ENCODE measurements at regions not wholly inside any gene's neighbourhood (a gene's known extent, or its start where the extent isn't known, plus 50 kb on each side); places are given as distances from the start of the nearest gene placed in this dataset.

DNA sequence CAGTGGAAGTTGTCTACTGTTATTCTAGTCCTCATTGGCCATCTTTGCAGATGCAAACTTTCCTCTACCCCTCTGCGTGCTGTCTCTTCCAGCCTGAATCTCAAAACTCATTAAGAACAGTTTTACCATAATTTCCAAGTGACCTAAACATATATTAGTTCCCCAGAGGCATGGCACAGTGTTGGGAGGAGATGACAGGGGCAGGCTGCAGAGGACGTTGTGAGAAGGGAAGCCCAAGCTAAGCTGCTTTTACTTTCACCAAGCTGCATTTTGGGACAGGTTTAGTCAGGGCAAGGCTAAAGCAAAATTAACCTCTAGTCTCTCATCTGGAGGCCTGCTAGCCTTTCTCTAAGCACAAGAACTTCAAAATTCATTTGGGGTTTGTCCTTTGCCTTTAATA is 318.6 kb upstream of the SATB1 start:
- Histone ChIP-seq H3K27me3 (no peaks in the 10 kb centered on the region), H3K27ac (no peak overlapping the region), H3K4me3 (no peak overlapping the region), H3K36me3 (no peaks in the 10 kb centered on the region), H3K9me3 (no peaks in the 10 kb centered on the region), H3K9ac (ENCODE audit: low read depth in 2 of 2, low read length in 2 of 2) (no peak overlapping the region), H3K4me1 (no peaks in the 10 kb centered on the region)
- intact Hi-C loops (cut with DNase I) = no loop called here
- TF ChIP-seq CTCF (IDR thresholded peaks at IDR 0.05) = no peak
- no peak for DNase-seq

- H3K27me3 ChIP-seq = no peaks in the 10 kb centered on the region
- DNase-seq = peak; percentile 20
- peak overlapping the region; percentile 16 for H3K27ac ChIP-seq
- H3K9ac ChIP-seq (ENCODE audit: low read depth in 2 of 2, low read length in 2 of 2) = no peak overlapping the region
- TF ChIP-seq CTCF (IDR thresholded peaks at IDR 0.05) = no peak
- no peaks in the 10 kb centered on the region for H3K36me3 ChIP-seq
- no peaks in the 10 kb centered on the region for H3K4me1 ChIP-seq
- H3K4me3 ChIP-seq = no peak overlapping the region
- intact Hi-C loops (cut with DNase I) = no loop called here
- no peaks in the 10 kb centered on the region for H3K9me3 ChIP-seq
These were observed 315.8 kb upstream of the SATB1 start for GRCh38 chr3:18740631-18741583.

GRCh38 chr3:18739099-18739433 is 313.9 kb upstream of the SATB1 start:
- Histone ChIP-seq H3K27ac (no peak overlapping the region), H3K9me3 (no peaks in the 10 kb centered on the region), H3K4me3 (no peak overlapping the region), H3K27me3 (no peaks in the 10 kb centered on the region), H3K36me3 (no peaks in the 10 kb centered on the region), H3K4me1 (no peaks in the 10 kb centered on the region), H3K9ac (ENCODE audit: low read depth in 2 of 2, low read length in 2 of 2) (no peak overlapping the region)
- TF ChIP-seq CTCF (IDR thresholded peaks at IDR 0.05) = no peak
- intact Hi-C loops (cut with DNase I) = no loop called here
- DNase-seq = no peak

DNA sequence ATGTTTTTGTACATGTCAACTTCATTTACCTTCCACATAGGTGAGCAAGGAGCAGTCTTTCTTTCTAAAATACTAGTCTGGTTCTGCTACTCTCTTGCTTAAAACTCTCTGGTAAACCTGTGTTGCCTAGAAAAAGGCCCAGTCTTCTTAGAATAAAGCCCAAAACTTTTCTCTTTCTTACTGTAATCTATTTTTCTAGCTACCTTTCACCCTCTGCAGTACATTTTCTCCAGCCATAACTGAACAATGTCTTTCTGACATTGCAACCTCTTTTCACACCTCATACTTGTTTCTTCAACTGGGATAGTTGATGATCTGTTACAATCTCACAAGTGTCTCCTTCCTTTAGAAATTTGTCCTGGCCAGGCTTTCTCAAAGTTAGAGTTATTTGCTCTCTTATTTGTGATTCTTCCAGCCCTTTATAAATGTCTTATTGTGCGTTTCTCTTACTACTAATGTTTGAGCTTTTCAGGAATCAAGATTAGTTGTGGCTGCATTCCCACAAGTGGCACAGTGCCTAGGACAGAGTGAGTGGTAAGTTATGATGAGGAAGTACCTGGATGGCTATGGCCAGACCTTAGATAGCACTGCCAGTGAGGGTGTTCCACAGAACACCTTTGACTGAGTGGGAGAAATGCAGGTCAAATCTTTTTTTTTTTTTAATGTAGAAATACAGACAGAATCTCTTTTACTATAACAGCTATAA is 313.4 kb upstream of the SATB1 start:
- no peak overlapping the region for H3K9ac ChIP-seq (ENCODE audit: low read depth in 2 of 2, low read length in 2 of 2)

DNA sequence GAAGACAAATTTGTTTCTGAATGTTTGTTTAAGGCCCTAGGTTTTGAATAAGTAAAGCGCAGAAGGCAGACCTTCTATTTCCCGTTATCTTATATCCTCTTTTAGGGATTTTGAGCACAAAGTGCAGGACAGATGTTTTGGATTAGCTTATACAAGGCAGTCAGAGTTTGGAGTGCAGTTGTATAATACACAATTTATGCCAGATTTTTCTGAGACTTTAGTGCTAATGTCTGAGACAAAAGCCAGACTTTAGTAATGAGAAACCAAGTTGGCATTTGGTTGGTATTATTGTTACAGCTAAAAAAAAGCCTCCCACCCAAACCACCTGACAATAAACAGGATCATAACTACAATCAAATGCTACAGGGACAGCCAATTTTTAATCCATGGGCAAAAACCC is 309.9 kb upstream of the SATB1 start:
- DNase-seq = no peak
- H3K27me3 ChIP-seq = no peaks in the 10 kb centered on the region
- no peaks in the 10 kb centered on the region for H3K36me3 ChIP-seq
- TF ChIP-seq CTCF (IDR thresholded peaks at IDR 0.05) = no peak
- no peak overlapping the region for H3K27ac ChIP-seq
- no peaks in the 10 kb centered on the region for H3K9me3 ChIP-seq
- H3K4me3 ChIP-seq = no peak overlapping the region
- H3K4me1 ChIP-seq = no peaks in the 10 kb centered on the region
- no peak overlapping the region for H3K9ac ChIP-seq (ENCODE audit: low read depth in 2 of 2, low read length in 2 of 2)
- intact Hi-C loops (cut with DNase I) = no loop called here

More for the DNA sequence above, 313.4 kb upstream of the SATB1 start:
- intact Hi-C loops (cut with DNase I) = no loop called here
- H3K4me1 ChIP-seq = no peaks in the 10 kb centered on the region
- no peak for TF ChIP-seq CTCF (IDR thresholded peaks at IDR 0.05)
- no peaks in the 10 kb centered on the region for H3K27me3 ChIP-seq
- H3K9me3 ChIP-seq = no peaks in the 10 kb centered on the region
- H3K27ac ChIP-seq = no peak overlapping the region
- H3K4me3 ChIP-seq = no peak overlapping the region
- no peaks in the 10 kb centered on the region for H3K36me3 ChIP-seq
- no peak for DNase-seq

Measured in colonic mucosa (tissue), 4 donors.